HG02973 (cell line): ENCODE measurements at regions not wholly inside any gene's neighbourhood (a gene's known extent, or its start where the extent isn't known, plus 50 kb on each side); places are given as distances from the start of the nearest gene placed in this dataset.
"Not testable (repeated sequence)": the region's sequence is repeated elsewhere in the genome, so short reads cannot be mapped to it uniquely, and the experiment has no call there.

Experiments
- ATAC-seq: cut with Tn5 transposase; IDR thresholded peaks from one replicate; pipeline ENCODE4 v1.9.1; 2021; ENCODE audit warnings: moderate library complexity; ENCODE audit not compliant: unreplicated experiment

- no peak for ATAC-seq
Observed at GRCh38 chr1:78240755-78241154, 195.0 kb downstream of the GIPC2 start.

- no peak for ATAC-seq
Observed at GRCh38 chr1:78247079-78247478, 201.3 kb downstream of the GIPC2 start.

- no peak for ATAC-seq
Observed at GRCh38 chr1:78250201-78250600, 204.4 kb downstream of the GIPC2 start.

GRCh38 chr1:78254517-78254916 is 208.8 kb downstream of the GIPC2 start:
- no peak for ATAC-seq

GRCh38 chr1:78255383-78255782 is 209.6 kb downstream of the GIPC2 start:
- ATAC-seq = no peak

- ATAC-seq = no peak
Observed at GRCh38 chr1:78255846-78256245, 210.1 kb downstream of the GIPC2 start.

- no peak for ATAC-seq
Observed at GRCh38 chr1:78263459-78263858, 217.7 kb downstream of the GIPC2 start.

- ATAC-seq = no peak
Observed at GRCh38 chr1:78263946-78264345, 218.2 kb downstream of the GIPC2 start.

- no peak for ATAC-seq
Observed at GRCh38 chr1:78267513-78268218, 221.9 kb downstream of the GIPC2 start.

- ATAC-seq = no peak
Observed at GRCh38 chr1:78269591-78269990, 221.2 kb upstream of the PTGFR start.

- ATAC-seq = not testable (repeated sequence)
Observed at GRCh38 chr1:78271423-78271822, 219.4 kb upstream of the PTGFR start.

GRCh38 chr1:78274814-78275213 is 216.0 kb upstream of the PTGFR start:
- ATAC-seq = no peak

- no peak for ATAC-seq
Observed at GRCh38 chr1:78275456-78275855, 215.3 kb upstream of the PTGFR start.

- no peak for ATAC-seq
Observed at GRCh38 chr1:78275906-78276685, 214.7 kb upstream of the PTGFR start.

- no peak for ATAC-seq
Observed at GRCh38 chr1:78277253-78277652, 213.5 kb upstream of the PTGFR start.

GRCh38 chr1:78279051-78279450 is 211.7 kb upstream of the PTGFR start:
- no peak for ATAC-seq

- ATAC-seq = no peak
Observed at GRCh38 chr1:78280626-78281025, 210.1 kb upstream of the PTGFR start.

- no peak for ATAC-seq
Observed at GRCh38 chr1:78281580-78281979, 209.2 kb upstream of the PTGFR start.

GRCh38 chr1:78283691-78284090 is 207.1 kb upstream of the PTGFR start:
- no peak for ATAC-seq

- ATAC-seq = no peak
Observed at GRCh38 chr1:78284354-78284753, 206.4 kb upstream of the PTGFR start.

GRCh38 chr1:78286686-78287085 is 204.1 kb upstream of the PTGFR start:
- ATAC-seq = no peak

GRCh38 chr1:78289603-78290002 is 201.2 kb upstream of the PTGFR start:
- no peak for ATAC-seq
